GM12892 (cell line): ENCODE measurements at regions not wholly inside any gene's neighbourhood (a gene's known extent, or its start where the extent isn't known, plus 50 kb on each side); places are given as distances from the start of the nearest gene placed in this dataset.
A peak's percentile ranks its signal among the peaks of the same experiment; 100 is the strongest.

Experiments
- DNase-seq: peaks from one replicate; pipeline ENCODE4 v3.0.0; 2011; ENCODE audit not compliant: insufficient read length
- FAIRE-seq: peaks from 2 replicates; lab custom pipeline; 2011; peaks lifted over from hg19 to GRCh38; lab: Jason Lieb, UNC
- POLR2A ChIP-seq: IDR thresholded peaks from 2 replicates; pipeline ENCODE4 v1.6.1; 2011; ENCODE audit warnings: low read depth, low read length, control low read depth
- POLR2AphosphoS5 ChIP-seq: IDR thresholded peaks from 2 replicates; pipeline ENCODE4 v1.6.1; 2011; ENCODE audit warnings: low read depth, low read length, control low read depth
- TAF1 ChIP-seq: IDR thresholded peaks from 2 replicates; pipeline ENCODE4 v1.6.1; 2011; ENCODE audit warnings: low read depth, mild to moderate bottlenecking, control low read depth, low read length, borderline replicate concordance

GRCh38 chr9:73847536-73847935 is 649.6 kb upstream of the RORB start:
- no peak for TF ChIP-seq POLR2AphosphoS5
- TF ChIP-seq TAF1: no peak
- TF ChIP-seq POLR2A: no peak
- no peak for DNase-seq
- no peak for FAIRE-seq

DNA sequence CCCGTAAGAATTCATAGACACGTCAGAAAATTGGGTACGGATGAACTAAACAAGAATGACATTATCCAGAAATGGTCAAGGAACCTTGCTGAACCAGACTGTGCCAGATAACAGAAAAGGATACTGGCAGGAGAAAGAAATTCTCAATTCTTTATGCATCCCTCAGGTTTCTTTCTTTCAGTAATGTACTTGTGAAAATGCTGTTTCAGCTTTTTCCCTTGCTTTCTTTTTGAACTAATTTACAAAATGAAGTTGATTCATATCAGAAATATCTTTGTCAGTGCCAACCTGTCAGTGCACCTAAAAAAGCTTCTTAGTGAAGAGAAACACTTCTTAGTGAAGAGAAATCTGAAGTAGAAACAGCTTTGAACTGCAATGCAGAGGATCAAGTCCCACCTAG is 643.6 kb upstream of the RORB start:
- FAIRE-seq: no peak
- TF ChIP-seq TAF1 (no peak), POLR2AphosphoS5 (no peak), POLR2A (no peak)
- DNase-seq: no peak

DNA sequence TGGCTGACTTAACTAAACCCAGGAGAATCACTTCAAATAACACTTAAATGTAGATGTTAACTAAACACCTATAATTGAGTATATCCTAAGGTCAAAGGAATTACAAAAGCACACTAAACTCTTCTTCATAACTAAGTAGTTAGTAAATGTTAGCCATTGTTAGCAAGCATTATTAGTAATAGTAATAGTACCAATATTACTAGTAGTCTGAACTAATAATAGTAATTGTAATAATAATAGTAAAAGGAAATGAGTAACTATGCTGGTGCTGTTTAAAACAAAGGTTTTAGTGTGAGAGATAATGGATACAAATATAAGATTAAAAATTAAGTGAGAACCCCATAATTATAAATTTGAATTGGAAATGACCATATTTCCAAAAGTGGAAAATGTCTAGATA is 641.9 kb upstream of the RORB start:
- DNase-seq (no peak), FAIRE-seq (no peak)
- TF ChIP-seq POLR2A (no peak), TAF1 (no peak), POLR2AphosphoS5 (no peak)

GRCh38 chr9:73863924-73864323 is 633.2 kb upstream of the RORB start:
- no peak for DNase-seq
- FAIRE-seq: no peak
- TF ChIP-seq POLR2A (no peak), POLR2AphosphoS5 (no peak), TAF1 (no peak)

DNA sequence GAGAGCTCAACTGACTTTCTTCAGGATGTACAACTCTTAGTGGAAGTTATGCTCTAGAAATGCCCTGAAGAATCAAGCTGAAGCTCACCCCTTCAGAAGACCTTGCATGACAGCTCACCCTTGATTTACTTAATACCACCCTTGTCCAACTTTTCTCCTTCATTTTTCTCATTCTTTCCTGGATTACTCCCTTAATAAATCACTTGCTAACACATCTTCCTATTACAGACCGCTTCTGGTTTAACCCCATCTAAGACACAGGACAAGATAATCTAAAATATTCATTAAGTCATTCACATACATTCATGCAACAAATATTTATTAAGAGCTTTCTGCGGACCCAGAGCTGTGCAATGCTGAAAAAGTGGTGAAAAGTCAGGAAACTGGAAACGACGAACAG is 630.7 kb upstream of the RORB start:
- FAIRE-seq (no peak), DNase-seq (no peak)
- TF ChIP-seq TAF1: no peak
- no peak for TF ChIP-seq POLR2A
- no peak for TF ChIP-seq POLR2AphosphoS5

DNA sequence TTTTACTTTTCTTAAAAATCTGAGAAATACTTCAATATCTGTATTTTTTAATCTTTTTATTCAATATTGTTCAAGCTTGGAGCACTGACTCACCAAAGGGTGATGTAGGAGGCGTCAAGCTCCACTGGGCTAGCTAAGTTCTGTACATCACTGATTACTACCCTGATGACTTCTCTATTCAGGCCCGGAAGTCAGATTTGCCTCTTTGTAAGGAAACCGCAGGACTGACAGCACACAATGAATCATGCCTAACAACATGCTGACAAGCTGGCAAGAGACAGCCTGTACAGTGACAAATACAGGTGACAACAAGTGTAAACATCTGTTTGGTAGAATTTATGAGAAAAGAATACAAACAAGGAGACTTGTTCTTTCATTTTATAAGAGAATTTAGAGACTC is 627.9 kb upstream of the RORB start:
- no peak for DNase-seq
- TF ChIP-seq POLR2AphosphoS5: no peak
- TF ChIP-seq TAF1: no peak
- no peak for TF ChIP-seq POLR2A

GRCh38 chr9:73871636-73872035 is 625.5 kb upstream of the RORB start:
- no peak for DNase-seq
- FAIRE-seq: no peak
- no peak for TF ChIP-seq TAF1
- no peak for TF ChIP-seq POLR2AphosphoS5
- TF ChIP-seq POLR2A: no peak

More for the DNA sequence above, 627.9 kb upstream of the RORB start:
- FAIRE-seq: peak; percentile 92

GRCh38 chr9:73872701-73873100 is 624.4 kb upstream of the RORB start:
- FAIRE-seq (no peak), DNase-seq (no peak)
- no peak for TF ChIP-seq POLR2A
- TF ChIP-seq POLR2AphosphoS5: no peak
- no peak for TF ChIP-seq TAF1

DNA sequence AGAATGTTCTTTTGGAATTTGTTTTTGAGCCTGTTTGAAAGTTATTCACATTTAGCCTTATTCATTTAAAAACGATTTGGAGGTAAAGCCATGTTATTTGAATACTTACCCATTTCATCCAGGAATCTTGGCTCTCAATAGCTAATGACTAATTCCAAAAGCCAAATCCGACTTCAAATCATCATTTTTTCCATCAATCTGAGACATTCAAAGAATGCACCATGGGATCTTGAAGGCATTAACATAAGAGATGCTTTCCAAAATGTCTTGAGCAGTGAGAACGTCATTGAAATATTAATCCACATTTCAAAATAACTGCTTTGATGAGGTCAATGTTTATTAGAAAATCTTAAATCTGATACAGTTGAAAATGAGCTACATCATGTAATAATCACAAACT is 617.0 kb upstream of the RORB start:
- FAIRE-seq: no peak
- no peak for TF ChIP-seq TAF1
- TF ChIP-seq POLR2AphosphoS5: no peak
- no peak for TF ChIP-seq POLR2A
- DNase-seq: no peak

GRCh38 chr9:73889023-73889422 is 608.1 kb upstream of the RORB start:
- FAIRE-seq: no peak

DNA sequence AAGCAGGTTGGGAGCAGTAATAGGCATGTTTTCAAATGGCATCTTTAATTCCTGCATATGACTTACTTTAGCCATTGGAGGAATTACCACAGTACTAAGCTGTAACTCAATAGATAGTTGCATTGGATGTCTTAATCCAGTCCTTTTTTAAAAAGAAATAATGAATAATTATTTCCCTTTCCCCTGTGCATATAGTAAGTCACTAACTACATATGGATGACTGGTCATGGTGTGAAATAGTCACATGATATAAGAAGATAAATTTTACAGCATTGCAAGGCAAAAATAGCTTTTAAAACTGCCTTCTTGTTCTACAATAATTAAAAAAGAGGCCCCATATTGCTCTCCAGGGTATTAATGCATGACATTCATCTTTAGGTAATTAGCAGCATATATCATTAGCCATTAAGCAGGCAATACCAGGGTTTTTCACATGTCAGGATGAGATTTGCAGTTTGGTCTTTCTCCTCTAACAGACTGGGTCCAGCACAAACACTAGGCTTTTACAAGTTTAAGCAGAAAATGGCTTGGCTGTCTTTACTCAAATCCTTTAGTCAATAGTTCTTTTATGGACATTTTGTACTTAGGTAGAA is 606.4 kb upstream of the RORB start:
- FAIRE-seq: no peak
- TF ChIP-seq POLR2A (no peak), POLR2AphosphoS5 (no peak), TAF1 (no peak)
- DNase-seq: no peak

More at GRCh38 chr9:73889023-73889422, 608.1 kb upstream of the RORB start:
- TF ChIP-seq POLR2A (no peak), TAF1 (no peak), POLR2AphosphoS5 (no peak)
- no peak for DNase-seq

GRCh38 chr9:73892335-73892734 is 604.8 kb upstream of the RORB start:
- TF ChIP-seq POLR2AphosphoS5: no peak
- TF ChIP-seq POLR2A: no peak
- TF ChIP-seq TAF1: no peak
- no peak for DNase-seq
- no peak for FAIRE-seq
